ENCODE measurements at regions not wholly inside any gene's neighbourhood (a gene's known extent, or its start where the extent isn't known, plus 50 kb on each side); places are given as distances from the start of the nearest gene placed in this dataset.

GRCh38 chr7:114364151-114364550 is 50.5 kb upstream of the FOXP2 start:
- H3K27ac ChIP-seq, result no peak overlapping the region

GRCh38 chr7:114363292-114363691 is 51.3 kb upstream of the FOXP2 start:
- H3K36me3 ChIP-seq, result no peaks in the 10 kb centered on the region
- no peak for DNase-seq
- intact Hi-C loops (cut with DNase I), result no loop called here
- no peak for TF ChIP-seq POLR2A (IDR thresholded peaks at IDR 0.05)
- no peak for TF ChIP-seq CTCF (IDR thresholded peaks at IDR 0.05)
- H3K4me3 ChIP-seq (replicated peaks in 1 of 3), result no peak overlapping the region
- WGBS, 2 donors, result 91 to 95% methylated on average over 1 of the region's 1 CpG
- peaks cover 0 to 7% of the 10 kb centered on the region in 2 donors for H3K4me1 ChIP-seq
- H3K27ac ChIP-seq, result no peak overlapping the region
- H3K9me3 ChIP-seq, result no peaks in the 10 kb centered on the region
- no peaks in the 10 kb centered on the region for H3K27me3 ChIP-seq

More at GRCh38 chr7:114364151-114364550, 50.5 kb upstream of the FOXP2 start:
- DNase-seq, result no peak
- peaks cover 6 to 7% of the 10 kb centered on the region in 2 donors for H3K4me1 ChIP-seq
- H3K4me3 ChIP-seq (replicated peaks in 1 of 3), result no peak overlapping the region
- no peaks in the 10 kb centered on the region for H3K27me3 ChIP-seq
- no peaks in the 10 kb centered on the region for H3K9me3 ChIP-seq
- intact Hi-C loops (cut with DNase I), result no loop called here
- WGBS, 2 donors, result 61 to 62% methylated on average over 3 of the region's 3 CpGs
- no peak for TF ChIP-seq POLR2A (IDR thresholded peaks at IDR 0.05)
- no peak for TF ChIP-seq CTCF (IDR thresholded peaks at IDR 0.05)
- H3K36me3 ChIP-seq, result no peaks in the 10 kb centered on the region

DNA sequence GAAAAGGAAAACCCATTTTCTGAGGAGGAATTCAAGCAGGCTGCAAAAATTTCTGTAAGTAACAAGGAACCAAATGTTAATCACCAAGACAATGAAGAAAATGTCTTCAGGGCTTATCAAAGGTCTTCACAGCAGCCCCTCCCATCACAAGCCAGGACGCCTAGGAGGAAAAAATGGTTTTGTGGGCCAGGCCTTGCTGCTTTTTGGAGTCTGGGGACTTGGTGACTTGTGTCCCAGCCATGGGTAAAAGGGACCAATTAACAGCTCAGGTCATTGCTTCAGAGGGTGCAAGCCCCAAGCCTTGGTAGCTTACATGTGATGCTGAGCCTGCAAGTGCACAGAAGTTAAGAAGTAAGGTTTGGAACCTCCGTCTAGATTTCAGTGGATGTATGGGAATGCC is 55.7 kb upstream of the FOXP2 start:
- Histone ChIP-seq H3K27ac (no peak overlapping the region), H3K27me3 (no peaks in the 10 kb centered on the region), H3K9me3 (no peaks in the 10 kb centered on the region), H3K4me1 (peaks cover 0 to 7% of the 10 kb centered on the region in 2 donors), H3K4me3 (replicated peaks in 1 of 3) (no peak overlapping the region), H3K36me3 (no peaks in the 10 kb centered on the region)
- DNase-seq, result no peak
- TF ChIP-seq CTCF (IDR thresholded peaks at IDR 0.05) (no peak), POLR2A (IDR thresholded peaks at IDR 0.05) (no peak)
- 94% methylated on average over 2 of the region's 2 CpGs for WGBS, 2 donors
- intact Hi-C loops (cut with DNase I), result no loop called here

DNA sequence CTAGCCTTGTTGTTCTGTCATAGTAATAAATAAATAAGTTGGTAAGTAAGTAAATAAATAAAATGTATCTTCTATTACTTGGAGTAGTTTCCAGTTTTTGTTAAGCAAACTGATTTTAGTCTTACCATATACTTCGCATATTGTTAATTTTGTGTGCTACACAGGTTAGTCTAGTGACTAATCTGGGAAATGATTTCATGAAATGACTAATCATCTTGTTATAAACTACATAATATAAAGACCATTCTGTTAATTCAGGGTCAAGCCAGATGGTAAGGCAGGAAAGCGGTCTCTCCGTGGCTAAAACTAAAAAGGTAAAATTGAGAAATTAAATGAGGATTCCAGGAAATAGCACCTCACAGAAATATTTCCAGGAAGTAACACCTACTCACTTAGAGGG is 58.5 kb upstream of the FOXP2 start:
- Histone ChIP-seq H3K27ac (no peak overlapping the region), H3K36me3 (no peaks in the 10 kb centered on the region), H3K9me3 (no peaks in the 10 kb centered on the region), H3K27me3 (no peaks in the 10 kb centered on the region), H3K4me3 (replicated peaks in 1 of 3) (no peak overlapping the region), H3K4me1 (peaks cover 0 to 1% of the 10 kb centered on the region in 2 donors)
- intact Hi-C loops (cut with DNase I), result no loop called here
- TF ChIP-seq CTCF (IDR thresholded peaks at IDR 0.05), result no peak
- no peak for TF ChIP-seq POLR2A (IDR thresholded peaks at IDR 0.05)
- 84 to 86% methylated on average over 3 of the region's 3 CpGs for WGBS, 2 donors
- no peak for DNase-seq

- no peaks in the 10 kb centered on the region for H3K4me1 ChIP-seq
- no peaks in the 10 kb centered on the region for H3K36me3 ChIP-seq
- no peaks in the 10 kb centered on the region for H3K27me3 ChIP-seq
- H3K27ac ChIP-seq, result no peak overlapping the region
- TF ChIP-seq POLR2A (IDR thresholded peaks at IDR 0.05) (no peak), CTCF (IDR thresholded peaks at IDR 0.05) (no peak)
- intact Hi-C loops (cut with DNase I), result no loop called here
- no peaks in the 10 kb centered on the region for H3K9me3 ChIP-seq
- WGBS, 2 donors, result 89 to 100% methylated on average over 1 of the region's 1 CpG
- no peak overlapping the region for H3K4me3 ChIP-seq (replicated peaks in 1 of 3)
- no peak for DNase-seq
These were observed 60.3 kb upstream of the FOXP2 start for GRCh38 chr7:114354306-114354705.
